PC-3 (cell line): ENCODE measurements at regions not wholly inside any gene's neighbourhood (a gene's known extent, or its start where the extent isn't known, plus 50 kb on each side); places are given as distances from the start of the nearest gene placed in this dataset.
"Not testable (repeated sequence)": the region's sequence is repeated elsewhere in the genome, so short reads cannot be mapped to it uniquely, and the experiment has no call there.

ENCODE experiments used
- CTCF ChIP-seq: fragments of 300-600 bp; sonication (generic); conservative IDR thresholded peaks from 2 replicates; pipeline ENCODE4 v1.5.1; 2017; ENCODE audit warnings: antibody characterized with exemption, low read depth, mild to moderate bottlenecking, low read length
- EZH2 ChIP-seq: fragments of 300-600 bp; sonication (generic); IDR thresholded peaks from one replicate; pipeline ENCODE4 v1.6.1; 2017; ENCODE audit warnings: antibody characterized with exemption, mild to moderate bottlenecking, low read length; ENCODE audit not compliant: unreplicated experiment
- EZH2phosphoT487 ChIP-seq: fragments of 300-600 bp; sonication (generic); IDR thresholded peaks from 2 replicates; pipeline ENCODE4 v1.6.1; 2018; ENCODE audit warnings: mild to moderate bottlenecking, antibody characterized with exemption, low read length, borderline replicate concordance

DNA sequence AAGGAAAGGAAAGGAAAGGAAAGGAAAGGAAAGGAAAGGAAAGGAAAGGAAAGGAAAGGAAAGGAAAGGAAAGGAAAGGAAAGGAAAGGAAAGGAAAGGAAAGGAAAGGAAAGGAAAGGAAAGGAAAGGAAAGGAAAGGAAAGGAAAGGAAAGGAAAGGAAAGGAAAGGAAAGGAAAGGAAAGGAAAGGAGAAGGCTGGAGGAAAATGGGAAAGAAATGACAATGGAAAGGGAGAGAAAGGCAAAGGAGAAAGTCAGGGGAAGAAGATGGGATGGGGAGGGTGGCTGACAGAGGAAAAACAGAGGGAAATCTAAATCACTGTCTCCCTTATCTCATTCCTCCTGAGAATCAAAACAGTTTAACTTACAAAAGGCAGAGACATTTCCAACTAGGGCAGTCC is 156.3 kb downstream of the C1D start:
- TF ChIP-seq CTCF, EZH2phosphoT487, EZH2: not testable (repeated sequence)
